ENCODE measurements at regions not wholly inside any gene's neighbourhood (a gene's known extent, or its start where the extent isn't known, plus 50 kb on each side); places are given as distances from the start of the nearest gene placed in this dataset.

DNA sequence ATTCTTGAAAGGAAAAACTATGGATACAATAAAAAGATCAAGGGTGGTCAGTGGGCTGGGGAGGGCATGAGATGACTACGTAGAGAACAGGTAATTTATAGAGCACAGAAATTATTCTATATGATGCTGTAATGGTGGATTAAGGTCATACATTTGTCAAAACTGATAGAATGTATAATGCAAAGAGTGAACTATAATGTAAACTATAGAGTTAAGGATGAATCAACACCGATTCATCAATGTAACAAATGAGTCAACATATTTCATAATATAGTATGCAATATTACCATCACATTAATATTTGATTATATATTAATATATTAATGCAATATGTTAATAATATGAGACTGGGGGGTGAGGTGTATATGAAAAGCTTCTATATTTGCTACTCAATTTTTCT lies 555.6 kb upstream of the POT1 start:
- ATAC-seq (no peak), FAIRE-seq (no peak), DNase-seq (ENCODE audit: low read depth in 1 of 2, low spot score in 1 of 2) (no peak)
- H3K4me3 ChIP-seq, result no peak overlapping the region
- no peaks in the 10 kb centered on the region for H3K9me3 ChIP-seq
- no peak overlapping the region for H3K27ac ChIP-seq
- H3K4me2 ChIP-seq, result no peak overlapping the region
- ChIA-PET POLR2A (no interaction called here), CTCF (no interaction called here)
- WGBS (ENCODE audit: missing lambda C conversion rate), result 1% methylated on average over 2 of the region's 2 CpGs
- no peaks in the 10 kb centered on the region for H3K4me1 ChIP-seq
- no peak for TF ChIP-seq HOXB13 (CRISPR knock-in tag; IDR thresholded peaks at IDR 0.05; ENCODE audit: low read depth)
- TF ChIP-seq BCL3 (IDR thresholded peaks at IDR 0.05), result no peak

DNA sequence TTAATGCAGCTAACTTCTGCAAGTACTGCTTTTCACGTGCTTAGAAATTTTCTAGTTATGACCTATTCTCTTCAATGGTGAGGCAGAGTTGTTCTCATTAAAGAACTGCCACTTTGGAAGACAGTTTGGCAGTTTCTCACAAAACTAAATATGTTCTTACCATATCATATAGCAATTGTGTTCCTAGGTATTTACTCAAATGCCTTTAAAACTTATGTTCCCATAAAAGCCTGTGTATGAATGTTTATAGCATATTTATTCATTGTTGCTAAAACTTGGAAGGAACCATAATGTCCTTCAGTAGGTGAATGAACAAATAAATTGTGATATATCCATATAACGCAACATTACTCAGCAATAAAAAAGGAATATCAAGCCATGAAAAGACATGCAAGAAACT lies 555.1 kb upstream of the POT1 start:
- TF ChIP-seq KDM1A (IDR thresholded peaks at IDR 0.05; ENCODE audit: low read depth) (no peak), FOSB (CRISPR knock-in tag; IDR thresholded peaks at IDR 0.05) (no peak), NR3C1 (IDR thresholded peaks at IDR 0.05) (no peak), CBX2 (IDR thresholded peaks at IDR 0.05; ENCODE audit: borderline replicate concordance, low read depth) (no peak), BCL3 (IDR thresholded peaks at IDR 0.05) (no peak), RCOR1 (IDR thresholded peaks at IDR 0.05; ENCODE audit: low read depth, low read length) (no peak), EHF (CRISPR knock-in tag; IDR thresholded peaks at IDR 0.05) (no peak), SREBF2 (IDR thresholded peaks at IDR 0.05) (no peak), EHMT2 (IDR thresholded peaks at IDR 0.05; ENCODE audit: low read depth) (no peak), NFE2L2 (conservative IDR thresholded peaks at IDR 0.05; ENCODE audit: low read length) (no peak), GATA3 (IDR thresholded peaks at IDR 0.05; ENCODE audit: borderline replicate concordance) (no peak), PHF8 (IDR thresholded peaks at IDR 0.05; ENCODE audit: borderline replicate concordance, low read depth) (no peak), HOXB13 (CRISPR knock-in tag; IDR thresholded peaks at IDR 0.05; ENCODE audit: low read depth) (no peak), ESRRA (IDR thresholded peaks at IDR 0.05; ENCODE audit: borderline replicate concordance, low read length) (no peak), FOSL2 (IDR thresholded peaks at IDR 0.05) (no peak), FOSL2 (CRISPR knock-in tag; IDR thresholded peaks at IDR 0.05) (no peak), MAFK (IDR thresholded peaks at IDR 0.05; ENCODE audit: partially characterized antibody) (no peak), RFX5 (IDR thresholded peaks at IDR 0.05) (no peak), HMGXB4 (CRISPR knock-in tag; IDR thresholded peaks at IDR 0.05; ENCODE audit: borderline replicate concordance) (no peak)
- WGBS (ENCODE audit: missing lambda C conversion rate), result 0% methylated on average over 2 of the region's 2 CpGs
- ATAC-seq, result no peak
- ChIA-PET CTCF (interaction anchor here (0.5 kb wide), 1 partner anchor 11 kb away, joined by 3 read pairs; no protein-coding TSS in a partner anchor), POLR2A (no interaction called here)
- no peaks in the 10 kb centered on the region for H3K4me1 ChIP-seq
- no peak overlapping the region for H3K4me2 ChIP-seq
- DNase-seq (ENCODE audit: low read depth in 1 of 2, low spot score in 1 of 2), result no peak
- no peak overlapping the region for H3K27ac ChIP-seq
- no peak for FAIRE-seq
- H3K4me3 ChIP-seq, result no peak overlapping the region
- H3K9me3 ChIP-seq, result no peaks in the 10 kb centered on the region

DNA sequence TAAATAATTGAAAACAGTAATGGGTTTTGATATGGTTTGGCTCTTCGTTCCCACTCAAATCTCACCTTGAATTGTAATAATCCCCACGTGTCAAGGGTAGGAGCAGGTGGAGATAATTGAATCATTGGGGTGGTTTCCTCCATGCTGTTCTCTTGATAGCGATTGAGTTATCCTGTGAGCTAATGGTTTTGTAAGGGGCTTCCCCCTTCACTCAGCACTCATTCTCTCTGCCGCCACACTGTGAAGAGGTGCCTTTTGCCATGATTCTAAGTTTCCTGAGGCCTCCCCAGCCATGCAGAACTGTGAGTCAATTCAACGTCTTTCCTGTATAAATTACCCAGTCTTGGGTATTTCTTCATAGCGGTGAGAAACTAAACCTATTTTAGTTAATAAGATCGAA lies 551.7 kb upstream of the POT1 start:
- Histone ChIP-seq H3K9me3 (no peaks in the 10 kb centered on the region), H3K27ac (no peak overlapping the region), H3K4me3 (no peak overlapping the region), H3K4me1 (no peaks in the 10 kb centered on the region), H3K4me2 (no peak overlapping the region)
- WGBS (ENCODE audit: missing lambda C conversion rate), result 25% methylated on average over 7 of the region's 7 CpGs
- ChIA-PET POLR2A (no interaction called here), CTCF (interaction anchor here (0.8 kb wide), 1 partner anchor 22 kb away, joined by 3 read pairs; no protein-coding TSS in a partner anchor)
- ATAC-seq (no peak), FAIRE-seq (no peak), DNase-seq (ENCODE audit: low read depth in 1 of 2, low spot score in 1 of 2) (no peak)
- TF ChIP-seq RAD21 (conservative IDR thresholded peaks at IDR 0.05 in 1 of 2, IDR thresholded peaks at IDR 0.05 in 1 of 2), result no peak
- TF ChIP-seq EHF (CRISPR knock-in tag; IDR thresholded peaks at IDR 0.05), result no peak
- no peak for TF ChIP-seq BHLHE40 (IDR thresholded peaks at IDR 0.05; ENCODE audit: low read depth, low read length)
- TF ChIP-seq JUNB (IDR thresholded peaks at IDR 0.05), result no peak
- TF ChIP-seq ESRRA (IDR thresholded peaks at IDR 0.05; ENCODE audit: borderline replicate concordance, low read length), result no peak
- TF ChIP-seq CHD2 (IDR thresholded peaks at IDR 0.05; ENCODE audit: low read length, partially characterized antibody), result no peak
- no peak for TF ChIP-seq RARB (CRISPR knock-in tag; IDR thresholded peaks at IDR 0.05)
- no peak for TF ChIP-seq BCL3 (IDR thresholded peaks at IDR 0.05)
- TF ChIP-seq ZC3H11A (IDR thresholded peaks at IDR 0.05), result no peak
- TF ChIP-seq, protein P1, sequence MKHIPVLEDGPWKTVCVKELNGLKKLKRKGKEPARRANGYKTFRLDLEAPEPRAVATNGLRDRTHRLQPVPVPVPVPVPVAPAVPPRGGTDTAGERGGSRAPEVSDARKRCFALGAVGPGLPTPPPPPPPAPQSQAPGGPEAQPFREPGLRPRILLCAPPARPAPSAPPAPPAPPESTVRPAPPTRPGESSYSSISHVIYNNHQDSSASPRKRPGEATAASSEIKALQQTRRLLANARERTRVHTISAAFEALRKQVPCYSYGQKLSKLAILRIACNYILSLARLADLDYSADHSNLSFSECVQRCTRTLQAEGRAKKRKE (CRISPR knock-in tag; IDR thresholded peaks at IDR 0.05; ENCODE audit: low read depth), result no peak
- TF ChIP-seq EP300 (IDR thresholded peaks at IDR 0.05), result no peak
- TF ChIP-seq ZSCAN20 (CRISPR knock-in tag; IDR thresholded peaks at IDR 0.05), result no peak
- TF ChIP-seq GATA3 (IDR thresholded peaks at IDR 0.05; ENCODE audit: borderline replicate concordance), result no peak
- no peak for TF ChIP-seq MYC (IDR thresholded peaks at IDR 0.05; ENCODE audit: borderline replicate concordance, low read length)
- no peak for TF ChIP-seq CBX2 (IDR thresholded peaks at IDR 0.05; ENCODE audit: borderline replicate concordance, low read depth)
